ENCODE measurements at regions not wholly inside any gene's neighbourhood (a gene's known extent, or its start where the extent isn't known, plus 50 kb on each side); places are given as distances from the start of the nearest gene placed in this dataset.

DNA sequence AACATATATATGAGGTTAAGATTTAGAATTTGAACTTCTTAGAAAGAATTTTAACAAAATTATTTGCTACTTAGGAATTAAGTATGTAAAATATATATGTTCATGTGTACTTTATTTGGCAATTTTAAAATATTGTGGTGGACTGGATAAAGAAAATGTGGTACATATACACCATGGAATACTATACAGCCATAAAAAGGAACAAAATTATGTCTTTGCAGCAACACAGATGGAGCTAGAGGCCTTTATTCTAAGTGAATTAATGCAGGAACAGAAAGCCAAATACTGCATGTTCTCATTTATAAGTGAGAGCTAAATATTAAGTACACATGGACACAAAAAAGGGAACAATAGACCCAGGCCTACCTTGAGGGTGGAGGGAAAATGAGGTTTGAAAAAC is 72.2 kb upstream of the FMN2 start:
- Histone ChIP-seq H3K27me3 (replicated peaks; ENCODE audit: insufficient read depth, low read length) (no peaks in the 10 kb centered on the region), H3K9ac (ENCODE audit: low read length) (no peak overlapping the region), H2AFZ (ENCODE audit: low read length) (no peak overlapping the region), H3K9me2 (replicated peaks; ENCODE audit: insufficient read depth, low read length) (no peaks in the 10 kb centered on the region), H3K4me1 (ENCODE audit: low read length) (no peaks in the 10 kb centered on the region), H3K79me2 (ENCODE audit: low read length) (no peaks in the 10 kb centered on the region), H3K4me2 (ENCODE audit: low read depth, low read length) (no peak overlapping the region), H3K4me3 (ENCODE audit: low read length) (no peak overlapping the region), H4K20me1 (ENCODE audit: insufficient read depth, low read length) (no peaks in the 10 kb centered on the region), H3K36me3 (replicated peaks; ENCODE audit: insufficient read depth, low read length) (no peaks in the 10 kb centered on the region), H3F3A (ENCODE audit: insufficient read depth, low read length) (no peaks in the 10 kb centered on the region), H3K27ac (ENCODE audit: low read length) (no peak overlapping the region), H3K9me3 (replicated peaks; ENCODE audit: insufficient read depth, low read length) (no peaks in the 10 kb centered on the region)
- DNase-seq, result no peak
- TF ChIP-seq EZH2 (optimal IDR thresholded peaks at IDR 0.05; ENCODE audit: low read depth, low read length), result no peak
- TF ChIP-seq, protein P1, sequence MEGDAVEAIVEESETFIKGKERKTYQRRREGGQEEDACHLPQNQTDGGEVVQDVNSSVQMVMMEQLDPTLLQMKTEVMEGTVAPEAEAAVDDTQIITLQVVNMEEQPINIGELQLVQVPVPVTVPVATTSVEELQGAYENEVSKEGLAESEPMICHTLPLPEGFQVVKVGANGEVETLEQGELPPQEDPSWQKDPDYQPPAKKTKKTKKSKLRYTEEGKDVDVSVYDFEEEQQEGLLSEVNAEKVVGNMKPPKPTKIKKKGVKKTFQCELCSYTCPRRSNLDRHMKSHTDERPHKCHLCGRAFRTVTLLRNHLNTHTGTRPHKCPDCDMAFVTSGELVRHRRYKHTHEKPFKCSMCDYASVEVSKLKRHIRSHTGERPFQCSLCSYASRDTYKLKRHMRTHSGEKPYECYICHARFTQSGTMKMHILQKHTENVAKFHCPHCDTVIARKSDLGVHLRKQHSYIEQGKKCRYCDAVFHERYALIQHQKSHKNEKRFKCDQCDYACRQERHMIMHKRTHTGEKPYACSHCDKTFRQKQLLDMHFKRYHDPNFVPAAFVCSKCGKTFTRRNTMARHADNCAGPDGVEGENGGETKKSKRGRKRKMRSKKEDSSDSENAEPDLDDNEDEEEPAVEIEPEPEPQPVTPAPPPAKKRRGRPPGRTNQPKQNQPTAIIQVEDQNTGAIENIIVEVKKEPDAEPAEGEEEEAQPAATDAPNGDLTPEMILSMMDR (IDR thresholded peaks at IDR 0.05; ENCODE audit: low read length), result no peak
- TF ChIP-seq EZH2phosphoT487 (IDR thresholded peaks at IDR 0.05; ENCODE audit: low read length), result no peak

DNA sequence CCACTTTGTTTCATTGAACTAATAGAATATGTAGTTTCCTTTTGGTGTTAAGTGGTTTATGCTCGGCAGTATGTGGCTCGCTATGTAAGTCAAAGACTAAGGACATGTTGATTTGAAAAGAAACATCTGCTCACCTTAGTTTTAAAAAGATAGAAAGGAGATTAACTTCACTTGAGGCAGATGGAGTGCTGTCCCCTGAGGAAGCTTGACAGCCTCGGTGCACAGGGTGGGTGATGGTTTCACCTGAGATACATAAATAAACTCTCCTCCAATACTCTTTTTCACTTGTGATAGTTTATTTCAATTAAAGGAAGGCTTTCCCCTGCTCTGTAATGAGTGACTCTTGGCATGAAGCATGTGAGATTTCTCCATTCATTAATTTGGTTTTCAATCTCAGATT is 70.8 kb upstream of the FMN2 start:
- Histone ChIP-seq H4K20me1 (ENCODE audit: insufficient read depth, low read length) (no peaks in the 10 kb centered on the region), H3K4me1 (ENCODE audit: low read length) (no peaks in the 10 kb centered on the region), H3K9ac (ENCODE audit: low read length) (no peak overlapping the region), H3K27ac (ENCODE audit: low read length) (no peak overlapping the region), H3K36me3 (replicated peaks; ENCODE audit: insufficient read depth, low read length) (no peaks in the 10 kb centered on the region), H2AFZ (ENCODE audit: low read length) (no peak overlapping the region), H3K4me3 (ENCODE audit: low read length) (no peak overlapping the region), H3K9me3 (replicated peaks; ENCODE audit: insufficient read depth, low read length) (no peaks in the 10 kb centered on the region), H3K27me3 (replicated peaks; ENCODE audit: insufficient read depth, low read length) (no peaks in the 10 kb centered on the region), H3F3A (ENCODE audit: insufficient read depth, low read length) (no peaks in the 10 kb centered on the region), H3K9me2 (replicated peaks; ENCODE audit: insufficient read depth, low read length) (no peaks in the 10 kb centered on the region), H3K4me2 (ENCODE audit: low read depth, low read length) (no peak overlapping the region), H3K79me2 (ENCODE audit: low read length) (no peaks in the 10 kb centered on the region)
- no peak for DNase-seq
- TF ChIP-seq, protein P1 (IDR thresholded peaks at IDR 0.05; ENCODE audit: low read length), result no peak
- TF ChIP-seq EZH2 (optimal IDR thresholded peaks at IDR 0.05; ENCODE audit: low read depth, low read length) (no peak), EZH2phosphoT487 (IDR thresholded peaks at IDR 0.05; ENCODE audit: low read length) (no peak)

DNA sequence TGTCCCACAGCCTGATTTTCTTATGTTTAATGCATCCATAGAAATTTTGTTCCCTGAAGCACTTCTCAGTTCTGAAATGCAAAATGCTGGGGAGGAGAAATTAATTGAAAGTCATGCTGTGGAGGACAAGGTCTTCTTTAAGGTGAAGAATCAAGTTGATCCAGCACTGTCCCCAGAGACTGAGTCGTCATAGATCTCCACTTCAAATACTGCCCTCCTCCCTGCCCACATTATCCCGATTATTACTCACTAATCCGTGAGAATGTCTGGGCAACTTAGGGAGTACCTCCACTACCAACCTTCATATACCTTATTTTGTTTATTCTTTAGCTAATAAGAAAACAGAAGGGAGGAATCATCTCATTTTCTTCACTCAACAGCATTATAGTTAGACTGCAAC is 70.0 kb upstream of the FMN2 start:
- Histone ChIP-seq H3K9me2 (replicated peaks; ENCODE audit: insufficient read depth, low read length) (no peaks in the 10 kb centered on the region), H4K20me1 (ENCODE audit: insufficient read depth, low read length) (no peaks in the 10 kb centered on the region), H3F3A (ENCODE audit: insufficient read depth, low read length) (no peaks in the 10 kb centered on the region), H3K4me1 (ENCODE audit: low read length) (no peaks in the 10 kb centered on the region), H3K4me3 (ENCODE audit: low read length) (no peak overlapping the region), H3K79me2 (ENCODE audit: low read length) (no peaks in the 10 kb centered on the region), H3K27ac (ENCODE audit: low read length) (no peak overlapping the region), H3K9ac (ENCODE audit: low read length) (no peak overlapping the region), H3K27me3 (replicated peaks; ENCODE audit: insufficient read depth, low read length) (no peaks in the 10 kb centered on the region), H3K4me2 (ENCODE audit: low read depth, low read length) (no peak overlapping the region), H3K9me3 (replicated peaks; ENCODE audit: insufficient read depth, low read length) (no peaks in the 10 kb centered on the region), H3K36me3 (replicated peaks; ENCODE audit: insufficient read depth, low read length) (no peaks in the 10 kb centered on the region), H2AFZ (ENCODE audit: low read length) (no peak overlapping the region)
- DNase-seq, result no peak
- TF ChIP-seq, protein P1 (IDR thresholded peaks at IDR 0.05; ENCODE audit: low read length), result no peak
- TF ChIP-seq EZH2 (optimal IDR thresholded peaks at IDR 0.05; ENCODE audit: low read depth, low read length) (no peak), EZH2phosphoT487 (IDR thresholded peaks at IDR 0.05; ENCODE audit: low read length) (no peak)
